NCI-H1436 (cell line): ENCODE measurements at regions not wholly inside any gene's neighbourhood (a gene's known extent, or its start where the extent isn't known, plus 50 kb on each side); places are given as distances from the start of the nearest gene placed in this dataset.
"Not testable (repeated sequence)": the region's sequence is repeated elsewhere in the genome, so short reads cannot be mapped to it uniquely, and the experiment has no call there.

ENCODE experiments used
- DNase-seq: peaks from one replicate; lab custom pipeline; 2025; lab: John Stamatoyannopoulos, UW

GRCh38 chr4:71210823-71211222 is 128.0 kb upstream of the SLC4A4 start:
- no peak for DNase-seq

DNA sequence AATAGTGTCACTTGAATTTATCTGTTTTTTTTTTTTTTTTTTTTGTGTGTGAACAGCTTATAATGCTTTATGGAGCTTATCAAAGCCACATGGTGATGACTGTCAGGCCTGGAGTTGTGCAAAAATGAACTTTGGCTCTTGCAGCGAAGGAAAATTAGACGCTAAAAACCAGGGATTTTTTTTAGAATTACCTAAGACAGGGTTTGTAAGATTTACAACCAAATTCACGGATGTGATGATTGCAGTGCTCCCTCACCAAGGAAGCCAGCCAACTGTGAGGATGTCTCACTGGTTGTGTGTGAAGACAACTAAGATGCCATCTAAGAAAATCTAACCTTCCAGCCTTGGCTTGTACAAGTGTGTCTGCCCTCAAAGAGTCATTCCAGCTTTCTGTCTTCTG is 127.1 kb upstream of the SLC4A4 start:
- DNase-seq = no peak

GRCh38 chr4:71212216-71212615 is 126.6 kb upstream of the SLC4A4 start:
- no peak for DNase-seq

GRCh38 chr4:71214578-71214977 is 124.2 kb upstream of the SLC4A4 start:
- no peak for DNase-seq

GRCh38 chr4:71216316-71216959 is 122.4 kb upstream of the SLC4A4 start:
- DNase-seq = no peak

- no peak for DNase-seq
These were observed 121.1 kb upstream of the SLC4A4 start for GRCh38 chr4:71217688-71218087.

GRCh38 chr4:71220848-71221247 is 118.0 kb upstream of the SLC4A4 start:
- not testable (repeated sequence) for DNase-seq

GRCh38 chr4:71221510-71222466 is 117.0 kb upstream of the SLC4A4 start:
- no peak for DNase-seq

GRCh38 chr4:71222661-71223060 is 116.2 kb upstream of the SLC4A4 start:
- DNase-seq = no peak

DNA sequence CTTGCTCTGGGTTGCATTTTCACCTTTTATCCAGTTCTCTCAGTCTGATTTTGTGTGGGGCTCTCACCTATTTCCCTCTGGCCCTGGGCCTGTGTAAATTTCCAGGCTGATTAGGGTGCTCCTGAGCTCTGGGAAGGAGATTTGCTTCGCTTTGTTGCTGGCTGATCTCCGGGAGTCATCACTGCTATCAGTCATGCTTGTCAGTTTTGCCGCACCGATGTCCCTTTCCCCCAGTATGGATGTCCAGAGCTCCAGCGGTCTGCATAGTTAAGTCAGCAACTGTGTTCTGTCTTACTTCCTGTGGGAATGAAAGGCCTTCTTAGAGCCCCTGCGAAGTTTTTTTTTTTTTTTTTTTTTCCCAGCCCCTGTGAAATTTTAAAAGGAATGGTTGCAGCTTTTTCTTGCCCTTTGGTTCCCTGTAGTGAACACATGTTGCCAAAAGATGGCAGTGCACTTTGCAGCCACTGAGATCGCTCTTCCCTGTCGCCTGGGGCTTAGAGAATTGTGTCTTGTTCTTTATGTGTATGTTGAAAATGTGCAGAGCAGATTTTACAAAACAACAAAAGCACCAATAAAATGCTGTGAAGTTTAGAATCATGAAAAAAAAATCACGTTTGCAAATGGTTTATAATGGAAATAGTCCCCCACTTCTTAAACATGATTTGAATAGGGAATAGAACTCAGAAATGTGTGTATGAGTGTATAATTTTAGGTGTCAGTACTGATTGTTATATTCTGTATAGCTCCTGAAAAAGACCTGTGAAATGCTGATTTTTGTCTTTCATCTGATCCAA is 109.1 kb upstream of the SLC4A4 start:
- no peak for DNase-seq

GRCh38 chr4:71230271-71231128 is 108.3 kb upstream of the SLC4A4 start:
- no peak for DNase-seq

GRCh38 chr4:71231129-71232055 is 107.4 kb upstream of the SLC4A4 start:
- DNase-seq = no peak

- DNase-seq = no peak
These were observed 106.8 kb upstream of the SLC4A4 start for GRCh38 chr4:71232056-71232430.

DNA sequence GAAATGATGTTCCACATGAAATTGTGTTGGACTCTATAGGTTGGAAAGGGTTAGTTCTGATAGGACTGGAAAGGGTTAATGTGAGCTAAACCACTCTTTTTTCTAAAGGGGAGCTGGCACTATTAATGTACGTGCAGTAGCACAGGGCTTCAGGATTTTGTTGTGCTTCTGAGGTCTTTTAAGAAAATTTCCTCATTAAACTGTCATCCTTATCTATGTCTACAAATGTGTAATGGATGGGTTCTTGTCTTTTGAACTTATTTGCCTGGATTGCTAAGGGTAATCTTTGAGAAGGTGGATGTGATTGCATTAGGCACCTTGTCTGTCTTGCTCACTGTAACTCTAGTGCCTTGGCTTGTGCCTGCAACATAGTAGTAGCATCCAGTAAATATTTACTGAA is 106.0 kb upstream of the SLC4A4 start:
- DNase-seq = no peak

DNA sequence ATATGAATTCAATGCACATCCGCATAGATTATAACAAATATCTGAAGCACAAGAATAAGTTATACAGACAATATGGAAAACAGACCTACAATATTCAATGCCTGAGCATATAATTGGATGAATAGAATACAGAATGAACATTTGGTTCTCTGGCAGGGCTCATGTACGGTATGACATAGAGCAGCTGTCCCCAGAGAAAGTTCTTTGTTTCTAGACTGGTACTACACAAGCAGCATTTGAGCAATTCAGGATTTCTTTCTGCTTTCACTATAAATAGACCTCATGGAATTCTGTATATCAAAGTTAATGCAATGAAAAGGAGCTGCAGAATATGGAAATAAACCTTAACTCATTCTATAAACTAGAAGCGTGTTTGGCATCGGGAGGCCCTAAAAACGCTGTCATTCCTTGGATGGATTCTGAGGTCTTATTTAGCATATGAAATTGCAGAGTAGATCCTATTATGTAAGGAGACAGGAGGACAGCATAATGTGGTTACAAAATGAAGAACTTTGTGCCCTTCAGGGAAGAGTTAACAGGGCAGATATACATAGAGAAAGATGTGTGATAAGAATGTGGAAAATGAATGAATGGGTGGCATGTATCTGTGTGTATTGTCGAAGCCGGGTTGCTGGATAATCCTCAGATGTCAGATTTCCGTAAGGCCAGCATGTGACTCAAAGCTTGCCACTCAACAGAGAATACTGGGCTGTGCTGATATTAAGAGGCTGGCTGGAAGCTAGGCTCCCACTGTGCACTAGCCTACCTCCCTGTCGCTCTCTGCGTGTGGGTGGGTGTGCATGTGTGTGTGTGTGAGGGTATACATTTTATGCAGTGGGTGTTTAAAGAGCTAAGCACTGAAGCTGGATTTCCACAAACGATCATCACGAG is 103.3 kb upstream of the SLC4A4 start:
- DNase-seq = no peak

DNA sequence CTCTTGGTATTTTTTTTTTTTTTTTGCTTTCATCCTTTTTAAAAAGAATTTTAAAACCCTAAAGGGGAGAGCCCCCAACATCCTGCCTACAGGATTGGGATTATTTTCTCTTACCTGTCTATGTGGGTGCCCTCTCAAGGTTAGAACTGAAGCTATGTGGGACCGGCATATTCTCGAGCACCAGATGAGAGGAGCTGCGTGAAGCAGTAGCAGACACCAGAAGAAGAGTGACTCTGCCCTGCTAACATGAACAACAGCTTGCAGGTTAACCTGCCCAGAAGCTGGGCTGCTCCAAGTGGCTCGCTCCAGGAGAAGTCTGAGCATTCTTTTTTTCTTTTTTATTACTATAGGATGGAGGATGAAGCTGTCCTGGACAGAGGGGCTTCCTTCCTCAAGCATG is 102.6 kb upstream of the SLC4A4 start:
- no peak for DNase-seq

DNA sequence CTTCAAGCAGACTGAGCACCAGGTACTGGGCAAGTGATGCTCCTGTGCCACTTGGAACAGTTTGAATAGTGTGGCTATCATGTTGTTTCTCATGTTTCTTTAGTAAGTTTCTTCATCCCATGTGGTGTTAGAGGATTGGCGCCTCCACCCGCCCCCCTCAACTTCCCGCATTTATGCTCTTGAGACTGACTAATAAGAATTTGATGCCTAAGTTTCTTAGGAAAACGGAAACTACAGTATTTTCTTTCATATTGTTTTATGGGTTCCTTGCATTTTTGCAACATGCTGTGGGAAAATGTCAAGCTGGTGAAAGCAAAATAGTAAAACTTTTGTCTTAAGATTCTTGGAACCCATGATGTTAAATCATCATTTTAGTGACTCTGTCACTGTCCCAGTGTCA is 101.2 kb upstream of the SLC4A4 start:
- DNase-seq = no peak

DNA sequence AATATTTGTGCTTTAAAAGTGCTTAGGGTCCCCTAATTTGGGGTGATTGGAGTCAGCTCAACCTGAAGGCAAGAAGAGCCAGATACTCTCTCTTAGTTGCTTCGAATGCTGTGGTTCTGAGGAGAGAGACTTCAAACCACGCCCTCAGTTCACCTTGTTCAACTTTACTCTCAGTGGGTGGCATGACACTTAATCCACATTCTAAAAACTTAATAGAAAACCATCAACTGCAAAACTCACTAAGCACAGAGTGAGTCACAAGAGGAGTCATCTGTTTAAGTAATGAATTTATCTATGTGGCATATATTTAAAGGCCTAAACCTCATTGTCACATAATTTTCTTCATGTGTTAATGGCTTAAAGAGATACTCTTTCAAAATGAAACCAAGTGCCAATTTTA is 99.5 kb upstream of the SLC4A4 start:
- DNase-seq = no peak

DNA sequence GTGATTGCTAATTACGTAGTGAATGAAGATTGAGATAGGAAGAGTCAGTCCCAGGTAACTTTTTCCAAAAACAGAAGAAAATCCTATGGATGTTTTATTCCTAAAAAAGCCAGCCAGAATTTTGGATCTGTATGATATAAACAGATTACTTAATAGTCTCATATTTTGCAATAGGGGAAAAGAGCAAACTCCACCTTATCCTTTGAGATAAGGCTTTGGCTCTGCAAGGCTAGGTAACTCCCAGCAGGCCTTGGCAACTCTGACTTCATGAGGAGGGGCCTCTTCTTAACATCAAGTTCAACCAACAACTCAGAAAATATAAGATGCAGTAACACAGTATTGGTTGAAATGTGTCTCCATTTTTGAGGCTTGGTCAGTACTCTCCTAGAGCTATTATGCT is 98.7 kb upstream of the SLC4A4 start:
- DNase-seq = no peak
